ENCODE measurements at regions not wholly inside any gene's neighbourhood (a gene's known extent, or its start where the extent isn't known, plus 50 kb on each side); places are given as distances from the start of the nearest gene placed in this dataset.
"Not testable (repeated sequence)": the region's sequence is repeated elsewhere in the genome, so short reads cannot be mapped to it uniquely, and the experiment has no call there.

DNA sequence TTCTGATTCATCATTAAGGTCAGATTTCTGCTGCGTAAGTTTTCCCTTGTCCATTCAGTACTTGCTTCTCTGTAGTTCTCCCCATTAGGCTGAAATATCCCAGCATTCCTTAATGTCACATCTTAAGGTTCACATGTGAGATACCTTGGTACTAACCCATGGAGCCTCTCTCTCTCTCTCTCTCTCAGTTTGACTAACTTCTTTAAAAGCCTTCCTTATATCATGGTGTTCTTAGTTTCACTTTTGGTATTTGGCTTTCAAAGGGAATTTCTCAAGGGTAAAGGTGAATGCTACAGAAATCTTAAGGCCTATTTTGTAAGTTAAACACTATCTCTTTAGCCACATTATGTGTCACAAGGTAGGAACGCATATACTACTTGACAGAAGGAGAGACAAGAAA is 427.3 kb upstream of the ZNF717 start:
- DNase-seq: no peak

DNA sequence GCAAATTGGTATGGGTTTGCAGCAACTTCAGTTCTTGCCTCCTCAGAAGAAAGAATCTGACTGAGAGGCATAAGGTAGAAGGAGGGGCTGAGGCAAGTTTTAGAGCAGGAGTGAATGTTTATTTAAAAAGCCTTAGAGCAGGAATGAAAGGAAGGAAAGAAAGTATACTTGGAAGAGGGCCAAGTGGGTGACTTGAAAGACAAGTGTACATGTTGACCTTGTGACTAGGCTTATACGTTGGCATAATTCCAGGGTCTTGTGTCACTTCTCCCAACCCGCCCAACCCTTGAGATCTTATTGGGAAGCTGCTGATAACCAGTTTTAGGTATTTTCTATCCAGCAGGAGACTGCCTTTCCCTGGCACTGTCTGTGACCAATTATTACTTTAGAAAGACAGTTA is 436.9 kb upstream of the ZNF717 start:
- no peak for DNase-seq

DNA sequence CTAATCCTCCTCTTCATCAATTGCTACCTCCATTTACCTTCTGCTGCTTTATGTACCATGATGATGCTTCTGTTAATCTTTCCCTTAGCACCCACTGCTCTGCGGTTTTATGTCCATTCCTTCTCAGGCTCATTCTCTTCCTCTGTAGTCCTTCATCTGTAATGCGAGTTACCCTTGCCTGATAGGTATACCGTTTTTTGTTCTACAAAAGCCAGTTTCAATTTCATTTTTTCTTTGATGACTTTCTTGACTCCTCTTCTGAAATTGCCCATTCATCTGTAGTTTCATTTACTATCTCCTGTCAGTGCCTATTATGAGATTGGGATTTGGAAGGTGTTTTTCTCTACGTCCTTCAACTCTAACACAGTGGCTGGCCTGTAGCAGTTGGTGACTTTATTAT is 445.9 kb upstream of the ZNF717 start:
- no peak for DNase-seq

DNA sequence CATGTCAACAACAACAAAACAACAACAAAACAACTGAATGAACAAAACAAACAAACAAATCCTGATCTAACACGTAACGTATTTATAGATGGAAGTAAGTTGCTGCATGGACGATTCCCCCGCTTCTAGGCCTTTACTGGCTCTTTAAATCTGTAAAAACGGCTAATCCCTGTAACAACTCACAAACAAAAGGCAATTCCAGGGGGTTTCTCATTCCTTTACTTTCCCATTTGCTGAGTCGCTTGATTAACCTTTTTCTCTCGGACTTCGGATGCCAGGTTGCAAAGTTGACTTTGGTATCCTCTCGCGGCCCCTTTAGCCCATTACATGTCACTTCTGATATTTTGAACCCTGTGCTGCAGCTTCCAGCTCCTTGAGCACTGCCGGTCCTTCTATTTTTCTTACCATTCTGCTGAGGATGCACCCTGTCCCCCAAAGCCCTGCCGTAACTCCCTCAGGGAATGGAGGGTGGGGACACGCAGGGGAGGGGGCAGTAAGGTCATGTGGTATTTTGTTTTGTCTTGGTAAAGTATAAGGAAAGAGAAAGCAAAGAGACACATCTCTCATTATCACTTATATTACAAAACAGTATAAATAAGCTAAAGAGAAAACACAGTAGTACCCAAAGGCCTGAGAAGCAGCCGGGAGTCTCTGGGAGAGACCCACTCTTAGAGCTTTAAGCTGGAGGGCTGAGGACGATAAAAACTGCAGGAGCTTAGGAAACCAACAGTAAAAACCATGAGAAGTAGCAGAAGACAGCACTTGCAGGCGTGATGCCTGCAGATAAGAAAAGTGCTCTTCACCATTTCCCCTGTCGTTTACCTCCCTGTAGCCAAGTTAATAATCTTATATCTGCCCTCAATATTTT is 457.8 kb upstream of the ZNF717 start:
- DNase-seq: no peak

DNA sequence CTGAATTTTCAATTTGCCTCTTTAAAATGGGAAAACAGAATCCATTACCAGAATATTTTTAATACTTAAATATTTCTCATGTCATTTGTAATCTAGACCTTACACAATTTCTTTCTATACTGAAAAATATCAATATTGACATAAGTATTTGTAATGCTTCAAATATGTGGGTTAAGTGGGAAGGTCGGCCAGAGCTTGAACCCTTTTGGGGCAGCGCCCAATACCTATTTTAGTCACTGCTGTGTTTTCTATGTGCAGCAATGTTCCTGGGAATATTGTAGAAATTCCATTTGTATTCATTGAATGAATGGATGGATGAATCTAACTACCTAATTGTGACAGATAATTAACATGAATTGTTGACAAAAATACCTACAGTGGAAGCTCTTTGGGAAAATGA is 459.7 kb upstream of the ZNF717 start:
- no peak for DNase-seq

DNA sequence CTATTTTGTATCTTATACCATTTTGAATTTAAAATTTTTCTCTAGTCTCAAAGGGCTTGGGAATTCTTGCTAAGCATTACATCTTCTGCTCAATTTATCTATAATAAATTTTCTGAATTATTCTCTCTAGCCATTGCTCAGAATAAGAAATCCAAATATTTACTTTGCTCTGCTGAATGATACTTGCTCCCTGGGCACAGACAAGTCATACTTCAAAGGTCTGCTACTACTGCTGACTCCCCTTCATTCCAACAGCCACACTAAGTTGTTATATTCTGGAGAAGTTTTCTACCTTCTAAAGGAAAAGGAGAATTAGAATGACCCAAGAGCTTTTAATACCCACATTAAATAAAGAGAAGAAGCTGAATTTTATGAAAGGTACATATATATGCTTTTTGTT is 460.3 kb upstream of the ZNF717 start:
- DNase-seq: no peak

DNA sequence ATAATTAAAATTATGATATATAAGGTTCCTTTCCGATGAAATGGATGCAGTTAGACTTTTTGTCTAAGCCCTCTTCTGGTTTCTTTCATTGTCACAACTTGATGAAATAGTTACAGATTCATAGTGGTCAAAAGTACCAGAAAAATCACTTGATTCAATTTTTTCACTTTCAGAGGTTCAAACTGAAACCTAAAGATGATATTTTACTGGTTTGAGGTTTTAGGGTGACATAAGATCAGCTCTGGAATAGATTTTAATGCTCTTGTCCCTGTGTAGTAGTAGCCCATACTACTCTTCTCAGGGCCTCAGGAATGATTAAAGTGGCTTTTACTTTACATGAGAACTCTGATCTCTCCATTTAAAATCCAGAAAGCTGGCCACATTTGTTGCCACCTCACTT is 479.1 kb upstream of the ZNF717 start:
- DNase-seq: no peak

DNA sequence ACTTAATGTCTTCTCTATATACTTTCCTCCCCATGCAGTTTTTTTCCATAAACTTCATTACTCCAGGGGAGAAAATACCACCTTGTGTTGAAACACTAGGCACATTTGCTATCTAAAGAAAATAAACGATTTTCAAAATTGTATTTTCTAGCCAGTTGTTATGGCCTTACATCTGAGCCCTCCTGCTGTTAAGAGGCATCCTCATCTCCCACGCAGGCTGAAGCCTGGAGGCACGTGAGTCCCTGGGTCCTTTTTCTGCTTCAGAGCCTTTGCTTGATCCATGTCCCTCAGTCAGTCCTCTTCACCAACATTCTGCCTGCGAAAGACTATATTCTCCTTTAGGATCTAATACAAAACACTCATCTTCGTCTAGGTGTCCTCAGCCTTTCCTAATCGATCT is 479.6 kb upstream of the ZNF717 start:
- no peak for DNase-seq

DNA sequence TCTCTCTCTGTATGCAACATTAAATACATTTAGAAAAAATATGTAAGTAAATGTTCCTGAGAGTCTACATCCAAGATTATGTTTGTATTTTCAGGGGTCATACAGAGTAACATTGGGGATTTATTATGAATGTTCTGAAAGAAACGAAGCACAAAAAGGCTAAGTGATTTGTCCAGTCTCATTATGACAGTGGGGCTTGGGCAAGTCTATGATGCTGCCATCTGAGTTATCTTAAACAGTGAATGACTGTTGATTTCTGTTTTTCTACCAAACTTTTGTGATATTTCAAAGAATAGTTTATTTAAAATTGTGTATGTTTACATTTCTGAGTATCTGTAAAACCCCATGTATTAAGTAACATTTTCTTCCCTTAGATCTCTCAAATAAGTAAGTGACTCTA is 481.2 kb upstream of the ZNF717 start:
- DNase-seq: no peak

DNA sequence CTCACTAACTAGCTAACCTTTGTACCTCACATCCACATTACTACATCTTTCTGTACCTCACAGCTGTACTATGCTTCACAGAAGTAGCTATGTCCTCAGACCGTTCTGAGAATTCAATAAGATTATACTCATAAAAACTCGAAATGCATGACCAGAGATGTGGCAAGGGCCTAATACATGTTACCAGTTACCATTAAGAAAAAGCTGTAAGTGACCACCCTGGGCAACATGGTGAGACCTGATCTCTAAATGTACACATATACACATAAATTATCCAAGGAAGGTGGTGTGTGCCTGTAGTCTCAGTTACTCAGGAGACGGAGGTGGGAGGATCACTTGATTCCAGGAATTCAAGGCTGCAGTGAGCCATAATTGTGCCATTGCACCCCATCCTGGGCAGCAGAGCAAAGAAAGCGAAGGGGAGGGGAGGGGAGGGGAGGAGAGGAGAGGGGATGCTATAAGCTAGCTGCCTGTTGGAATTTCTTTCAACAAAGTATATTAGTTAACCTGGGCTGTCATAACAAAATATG is 482.6 kb upstream of the ZNF717 start:
- no peak for DNase-seq

DNA sequence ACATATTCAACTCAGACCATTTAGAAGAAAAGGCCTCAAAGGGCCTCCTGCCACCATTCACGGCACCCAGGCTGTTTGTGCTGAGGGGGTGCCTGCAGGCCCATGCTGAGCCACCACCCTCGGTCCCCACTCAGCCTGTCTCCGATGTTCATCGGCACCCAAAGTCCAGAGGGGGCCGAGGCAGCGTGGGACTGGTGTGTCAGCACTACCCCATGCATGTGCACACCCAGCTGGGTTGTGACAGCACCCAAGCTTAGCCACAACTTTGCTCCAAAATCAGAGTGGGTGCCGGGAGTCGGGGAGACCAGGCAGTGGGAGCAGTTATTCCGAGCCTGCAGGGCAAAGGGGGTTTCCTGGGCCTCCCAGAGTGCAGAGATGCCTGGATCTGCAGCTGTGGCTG is 508.5 kb upstream of the ZNF717 start:
- DNase-seq: no peak

DNA sequence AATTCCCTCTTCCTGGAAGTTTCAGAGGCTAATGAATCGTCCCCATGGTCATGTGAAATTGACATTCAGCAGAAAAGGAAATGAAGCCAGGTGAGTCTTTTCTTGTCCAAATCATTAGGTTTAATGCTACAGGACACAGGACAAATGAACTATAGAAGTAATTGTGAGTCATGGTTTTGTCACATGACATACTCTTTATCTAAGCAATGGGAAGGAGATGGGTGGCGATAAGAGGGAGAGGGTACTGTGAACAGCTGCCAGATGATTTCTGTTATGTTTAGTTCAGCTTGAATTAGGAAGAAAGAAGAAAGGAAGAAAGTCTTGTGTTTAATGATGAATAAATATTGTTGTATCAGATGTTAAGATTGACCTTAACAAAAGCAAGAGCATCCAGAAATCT is 515.4 kb upstream of the ZNF717 start:
- no peak for DNase-seq

DNA sequence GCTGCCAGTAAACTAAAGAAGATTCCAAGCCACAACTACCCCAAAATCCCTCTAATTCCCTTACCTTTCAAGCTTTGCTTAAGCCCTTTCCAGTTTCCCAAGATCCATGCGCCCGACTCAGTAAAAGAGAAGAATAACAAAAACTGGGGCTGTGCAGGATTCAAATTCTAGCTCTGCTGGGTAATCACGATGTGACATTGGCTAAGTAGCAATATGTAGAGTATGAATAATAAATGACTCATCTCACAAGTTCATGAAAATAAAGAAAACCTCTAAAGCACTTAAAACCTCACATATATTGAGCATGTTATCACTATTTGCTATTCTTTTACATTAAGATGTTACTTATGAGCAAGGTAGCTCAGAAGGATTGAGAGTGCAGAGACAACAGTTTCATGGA is 522.2 kb upstream of the ZNF717 start:
- DNase-seq: no peak

DNA sequence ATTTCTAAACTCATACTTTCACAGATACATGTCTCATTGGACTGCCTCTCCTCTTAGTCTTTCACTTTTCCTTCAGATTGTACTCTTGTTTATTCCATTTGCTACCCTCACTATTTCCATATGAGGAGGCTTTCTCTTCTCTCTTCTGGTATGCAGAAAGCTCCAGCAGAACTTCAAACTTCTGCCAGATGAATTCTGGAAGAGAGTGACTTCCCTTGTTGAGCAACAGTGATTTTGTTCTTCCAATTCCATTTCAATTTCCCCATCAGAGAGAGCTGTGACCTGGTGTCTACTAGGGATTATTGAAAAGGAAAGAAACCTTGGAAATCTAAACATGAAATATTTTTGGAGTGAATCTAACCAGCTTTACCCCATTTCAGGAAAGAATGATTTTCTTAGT is 523.2 kb upstream of the ZNF717 start:
- DNase-seq: no peak

DNA sequence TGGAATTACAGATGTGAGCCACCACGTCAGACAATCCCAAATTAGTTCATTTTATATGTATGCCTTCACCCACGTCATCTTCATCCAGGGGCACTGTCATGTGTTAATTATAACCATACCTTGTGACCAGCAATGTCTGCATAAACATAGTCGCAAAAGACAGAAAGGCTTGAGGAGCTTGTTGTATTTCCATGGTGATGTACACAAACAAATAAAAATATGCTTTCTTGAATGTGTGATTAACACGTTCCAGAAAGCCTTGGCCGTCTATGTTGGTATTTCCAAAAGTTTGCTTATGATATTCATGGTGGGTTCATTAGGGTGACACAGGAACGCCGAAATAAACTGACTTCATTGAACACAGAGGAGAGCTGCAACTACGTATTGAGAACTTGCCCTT is 524.7 kb upstream of the ZNF717 start:
- no peak for DNase-seq

DNA sequence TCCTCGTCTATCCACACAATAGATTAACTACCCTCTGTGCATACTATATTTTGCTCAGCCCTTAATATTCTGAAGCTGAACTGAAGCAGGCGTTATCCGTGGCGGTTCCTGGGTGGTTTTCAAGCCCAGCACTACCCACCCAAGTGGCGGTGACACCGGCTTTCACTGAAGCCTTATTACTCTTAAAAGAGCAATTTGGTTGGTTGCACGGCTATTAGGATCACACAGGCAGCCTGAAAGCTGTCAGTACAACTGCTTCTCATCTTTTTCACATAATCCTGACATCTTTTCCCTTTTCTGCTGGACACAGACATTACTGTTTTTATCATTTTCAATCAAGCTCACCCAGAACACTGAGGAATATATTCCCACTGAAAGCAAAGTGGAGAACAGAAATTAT is 525.3 kb upstream of the ZNF717 start:
- DNase-seq: no peak

DNA sequence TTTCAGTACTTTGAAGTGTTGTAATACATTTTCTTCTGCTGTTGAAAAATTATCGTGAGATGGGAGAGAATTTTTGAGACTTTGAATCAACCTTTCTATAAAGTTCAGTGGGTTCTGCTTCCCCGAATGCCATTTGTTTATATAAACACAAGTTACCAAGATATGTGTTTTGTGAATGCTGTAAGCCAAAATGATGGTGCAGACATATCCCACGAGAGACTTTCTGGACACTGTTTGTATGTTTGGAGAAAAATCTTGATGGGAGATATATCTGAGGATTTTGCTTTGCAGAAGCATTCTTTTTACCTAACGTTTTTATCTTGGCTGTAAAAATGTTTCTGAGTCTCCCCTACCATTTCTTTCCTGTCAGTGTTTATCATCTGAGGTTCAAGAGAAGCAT is 526.6 kb upstream of the ZNF717 start:
- no peak for DNase-seq

DNA sequence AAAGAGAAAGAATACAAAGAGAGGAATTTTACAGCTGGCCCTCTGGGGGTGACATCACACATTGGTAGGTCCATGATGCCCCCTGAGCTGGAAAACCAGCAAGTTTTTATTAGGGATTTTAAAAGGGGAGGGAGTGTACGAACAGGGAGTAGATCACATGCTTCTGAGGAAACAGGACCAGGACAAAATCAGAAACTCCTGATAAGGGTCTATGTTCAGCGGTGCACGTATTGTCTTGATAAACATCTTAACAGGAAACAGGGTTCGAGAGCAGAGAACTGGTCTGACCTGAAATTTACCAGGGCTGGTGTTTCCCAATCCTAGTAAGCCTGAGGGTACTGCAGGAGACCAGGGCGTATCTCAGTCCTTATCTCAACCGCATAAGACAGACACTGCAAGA is 530.6 kb upstream of the ZNF717 start:
- not testable (repeated sequence) for DNase-seq

DNA sequence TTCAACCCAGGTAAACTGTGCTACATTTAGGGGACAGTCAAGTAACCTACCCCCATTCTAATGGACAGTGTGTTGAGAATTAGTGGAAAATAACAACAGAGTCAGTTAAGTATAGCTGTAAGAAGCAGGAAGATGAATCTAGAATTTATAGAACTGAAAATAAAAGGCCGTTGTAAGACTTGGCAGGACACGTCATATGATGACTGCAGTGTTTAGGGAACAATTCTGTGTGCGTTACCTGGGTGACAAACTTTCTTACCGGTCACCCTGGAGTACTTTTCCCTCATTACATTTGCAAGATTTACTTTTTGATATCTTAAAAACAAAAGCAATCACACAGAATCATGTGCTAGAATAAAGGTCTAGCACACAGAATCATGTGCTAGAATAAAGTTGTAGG is 536.3 kb upstream of the ZNF717 start:
- no peak for DNase-seq

DNA sequence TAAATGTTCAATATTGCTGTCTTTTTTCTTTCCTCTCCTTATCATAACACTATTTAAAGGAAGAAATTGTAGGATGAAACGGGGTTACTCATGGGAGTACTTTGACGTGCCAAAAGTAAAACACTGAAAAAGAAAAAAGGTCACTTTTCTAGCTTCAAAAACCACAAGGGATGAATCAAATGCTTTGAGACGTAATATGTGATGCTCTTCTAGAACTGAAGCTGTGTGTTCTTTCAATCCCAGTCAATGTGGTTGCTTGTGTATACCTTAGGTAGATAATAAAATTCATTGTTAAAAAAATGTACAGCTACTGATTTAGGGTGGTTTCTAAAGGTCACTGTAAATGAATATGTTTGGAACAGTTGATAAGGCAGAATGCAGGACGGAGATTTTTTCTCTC is 538.8 kb upstream of the ZNF717 start:
- no peak for DNase-seq

DNA sequence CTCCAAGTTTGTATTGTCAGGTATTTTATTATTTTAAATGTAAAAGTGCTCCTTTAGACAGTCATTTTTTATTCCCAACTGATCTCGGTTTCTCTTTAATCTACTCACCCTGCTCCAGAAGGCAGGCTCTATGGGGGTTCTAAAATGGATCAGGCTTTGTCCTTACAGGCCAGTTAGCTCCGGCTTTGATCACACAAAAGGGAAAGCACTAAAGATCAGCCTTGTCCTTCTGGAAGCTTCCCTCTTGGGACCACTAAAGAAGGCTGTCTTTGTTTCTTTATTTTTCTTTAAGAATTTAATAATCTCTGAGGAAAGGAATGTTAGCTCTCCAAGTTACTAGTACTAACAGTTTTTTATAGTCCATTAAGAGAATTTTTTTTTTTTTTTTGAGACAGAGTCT is 560.5 kb upstream of the ZNF717 start:
- DNase-seq: no peak

DNA sequence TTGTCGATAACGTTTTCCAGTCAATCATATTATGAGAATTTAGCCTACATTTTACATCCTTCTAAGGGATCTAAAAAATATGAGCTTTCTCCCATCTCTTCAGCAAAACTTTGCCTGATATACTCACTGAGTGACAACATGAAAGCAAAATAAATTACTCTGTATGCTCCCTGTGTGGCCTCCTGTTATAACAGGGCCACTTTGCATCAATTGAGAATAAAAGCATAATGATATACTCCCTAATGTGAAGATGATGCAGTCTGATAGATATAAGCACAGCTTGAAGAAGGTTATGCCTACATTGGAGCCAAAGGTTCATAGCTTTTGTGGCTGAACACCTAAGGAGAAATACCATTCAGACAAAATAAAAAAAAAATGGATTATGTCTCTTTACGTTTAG is 561.3 kb upstream of the ZNF717 start:
- no peak for DNase-seq

DNA sequence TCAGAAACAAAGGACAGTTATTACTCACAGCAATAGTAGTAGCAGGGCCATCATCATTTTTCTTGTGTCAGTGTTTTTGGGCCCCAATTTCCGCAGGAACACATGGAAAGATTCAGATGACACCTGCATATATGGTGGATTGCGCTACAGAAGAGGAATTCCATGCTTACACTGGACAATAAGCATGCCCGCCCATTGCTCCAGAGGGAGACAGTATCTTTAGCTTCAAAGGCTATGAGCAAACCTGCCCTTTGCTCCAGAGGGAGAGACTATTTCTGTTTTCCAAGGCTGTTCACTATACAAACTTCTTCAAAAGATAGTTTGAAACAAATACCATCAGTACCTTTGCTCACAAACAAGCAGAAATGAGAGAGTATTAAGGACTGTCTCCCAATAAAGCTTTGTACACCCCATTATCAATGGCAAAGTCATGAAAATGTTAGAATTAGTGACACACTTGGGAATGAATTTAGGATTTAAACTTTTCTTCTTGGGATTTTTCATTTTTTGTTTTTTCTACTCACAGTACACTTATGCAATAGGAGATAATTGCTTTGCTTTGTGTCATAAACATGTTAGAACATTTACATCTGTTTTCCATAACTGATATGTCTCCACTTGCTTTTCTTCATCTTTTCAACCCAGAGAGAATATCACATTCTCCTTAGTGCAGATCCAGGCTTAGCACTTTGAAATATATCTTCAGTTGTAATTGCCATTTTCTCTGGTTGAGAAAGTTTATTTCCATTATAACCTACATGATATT is 564.5 kb upstream of the ZNF717 start:
- DNase-seq: no peak

DNA sequence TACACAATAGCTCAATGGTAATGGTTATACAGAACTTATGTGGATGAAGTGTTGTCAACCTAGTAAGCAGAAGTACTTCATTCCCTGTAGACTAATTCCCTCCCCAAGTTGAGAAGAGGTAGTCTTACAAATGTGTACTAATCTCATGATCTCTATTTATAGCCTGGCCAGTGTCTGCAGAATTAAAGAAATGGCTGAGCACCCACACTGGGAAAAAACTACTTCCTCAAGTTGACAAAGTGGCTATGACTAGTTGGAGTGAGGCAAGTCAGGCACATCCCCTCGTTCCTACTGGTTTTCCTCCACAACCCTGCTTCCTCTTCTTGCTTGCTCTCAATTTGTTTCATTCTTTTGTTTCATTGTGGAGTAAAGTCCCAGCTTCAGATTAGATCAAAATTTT is 566.7 kb upstream of the ZNF717 start:
- DNase-seq: no peak

All from DMS79 treated with DMSO at 0.1 percent for 48 hours (cell line).